Stimulated activated CD4-positive, alpha-beta T cell treated with anti-CD3 and anti-CD28 coated beads, Interleukin-12 subunit alpha, Interleukin-12 subunit beta, amount 100 ng/mL, for 48 hours (primary cell): ENCODE measurements at regions not wholly inside any gene's neighbourhood (a gene's known extent, or its start where the extent isn't known, plus 50 kb on each side); places are given as distances from the start of the nearest gene placed in this dataset.
"Not testable (repeated sequence)": the region's sequence is repeated elsewhere in the genome, so short reads cannot be mapped to it uniquely, and the experiment has no call there.

ENCODE experiments used
- DNase-seq, 3 donors: peaks; one replicate each; pipeline ENCODE4 v3.0.0-alpha.2; 2020; ENCODE audit warnings: low read depth in 2 of 3, low spot score in 1 of 3

GRCh38 chr11:56883371-56883987 is 105.2 kb upstream of the OR5AK2 start:
- DNase-seq, result no peak

DNA sequence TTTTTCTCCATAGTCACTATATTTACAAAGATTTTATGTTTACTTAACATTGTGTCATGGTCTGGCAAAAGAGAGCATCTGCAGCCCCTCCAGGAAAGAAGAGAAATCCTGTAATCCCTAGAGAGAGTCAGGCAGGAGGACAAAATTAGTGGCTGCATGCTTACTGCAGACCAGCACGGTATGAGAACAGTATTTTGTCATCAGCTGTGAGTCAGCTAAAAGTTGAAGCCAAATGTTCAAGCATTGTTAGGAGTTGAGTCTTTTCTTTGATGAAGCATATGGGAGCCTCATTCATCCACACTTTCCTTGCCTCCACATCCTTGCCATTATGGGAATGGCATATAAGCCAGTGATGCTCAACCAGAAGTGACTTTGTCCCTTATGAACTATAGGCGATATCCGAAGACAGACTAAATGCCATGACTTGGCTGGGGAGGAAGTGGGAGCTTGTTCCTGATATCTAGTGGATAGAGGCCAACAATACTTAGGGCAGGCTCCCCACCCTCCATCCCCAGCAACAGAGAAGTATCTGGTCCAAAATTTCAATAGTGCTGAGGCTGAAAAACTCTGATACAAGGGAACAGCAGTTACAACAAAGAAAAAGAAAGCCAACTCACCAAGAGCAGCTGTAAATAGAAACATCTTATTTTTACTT is 112.0 kb upstream of the OR5AK2 start:
- no peak for DNase-seq

DNA sequence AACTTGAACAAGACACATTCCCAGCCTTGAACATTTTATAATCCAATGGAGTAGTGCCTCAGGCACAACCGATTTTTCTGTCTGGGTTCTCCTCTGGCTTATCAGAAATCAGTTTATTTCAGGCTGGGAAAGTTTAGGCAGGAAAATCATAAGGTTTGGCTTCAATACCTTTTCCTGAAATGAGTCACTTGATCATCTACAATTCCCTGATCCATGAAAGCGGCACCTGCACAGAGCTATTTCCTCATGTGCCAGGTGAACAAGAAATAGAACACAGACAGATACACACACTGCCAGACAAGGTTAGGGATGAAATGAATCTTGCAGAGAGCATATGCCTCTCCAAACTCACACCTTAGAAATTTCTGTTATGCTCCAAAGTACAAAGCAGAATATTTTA is 106.7 kb upstream of the OR9G4 start:
- no peak for DNase-seq

DNA sequence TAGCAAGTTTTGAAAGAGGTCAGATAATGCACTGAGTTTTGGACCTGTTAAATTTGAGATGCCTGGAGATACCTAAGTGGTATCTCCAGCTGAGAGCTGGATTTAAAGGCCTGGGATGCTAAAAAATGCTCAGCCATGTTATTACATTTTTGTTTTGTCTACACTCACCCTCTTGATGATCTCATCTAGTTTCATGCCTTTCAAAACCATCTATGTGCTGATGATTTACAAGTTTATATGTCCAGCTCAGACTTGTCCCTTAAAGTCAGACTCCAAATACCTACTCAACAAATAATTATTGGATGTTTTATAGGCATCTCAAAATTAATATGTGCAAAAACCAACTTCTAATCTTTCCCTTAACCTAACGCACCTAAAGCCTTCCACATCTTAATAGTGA is 103.6 kb upstream of the OR9G4 start:
- no peak for DNase-seq

GRCh38 chr11:56849852-56850251 is 101.4 kb upstream of the OR9G4 start:
- no peak for DNase-seq

GRCh38 chr11:56849250-56849649 is 100.8 kb upstream of the OR9G4 start:
- DNase-seq, result no peak

DNA sequence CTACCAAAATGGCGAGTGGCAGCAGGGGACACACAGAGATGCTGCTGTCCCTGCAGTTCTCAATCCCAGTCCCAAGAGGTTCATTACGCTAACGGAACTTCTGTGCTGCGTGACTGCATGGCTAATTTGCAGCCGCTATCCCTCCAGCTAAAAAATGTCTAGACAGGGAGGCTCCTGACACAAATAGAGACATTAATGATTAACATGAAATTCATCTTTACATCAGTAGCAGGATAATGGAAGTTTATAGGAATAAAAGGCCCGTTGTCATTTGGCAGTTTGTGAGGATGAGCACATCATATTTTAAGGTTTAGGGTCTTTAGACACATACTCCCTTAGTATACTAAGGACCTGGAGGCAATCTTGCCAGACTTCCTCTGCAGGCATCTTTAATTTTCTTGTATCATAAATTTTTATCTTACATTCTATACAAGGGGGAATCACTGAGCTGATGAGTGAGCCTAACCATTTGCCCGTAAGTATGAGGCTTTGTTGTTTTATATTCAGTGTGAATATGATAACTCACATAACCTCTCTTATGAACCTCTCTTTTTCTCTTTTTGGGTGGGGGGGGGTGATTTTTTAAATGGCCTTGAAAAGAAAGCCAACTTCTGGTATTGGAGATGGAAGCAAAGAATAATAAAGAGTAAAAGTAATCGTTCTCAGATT is 99.8 kb upstream of the OR9G4 start:
- no peak for DNase-seq

- no peak for DNase-seq
Observed at GRCh38 chr11:56846631-56847576, 98.4 kb upstream of the OR9G4 start.

DNA sequence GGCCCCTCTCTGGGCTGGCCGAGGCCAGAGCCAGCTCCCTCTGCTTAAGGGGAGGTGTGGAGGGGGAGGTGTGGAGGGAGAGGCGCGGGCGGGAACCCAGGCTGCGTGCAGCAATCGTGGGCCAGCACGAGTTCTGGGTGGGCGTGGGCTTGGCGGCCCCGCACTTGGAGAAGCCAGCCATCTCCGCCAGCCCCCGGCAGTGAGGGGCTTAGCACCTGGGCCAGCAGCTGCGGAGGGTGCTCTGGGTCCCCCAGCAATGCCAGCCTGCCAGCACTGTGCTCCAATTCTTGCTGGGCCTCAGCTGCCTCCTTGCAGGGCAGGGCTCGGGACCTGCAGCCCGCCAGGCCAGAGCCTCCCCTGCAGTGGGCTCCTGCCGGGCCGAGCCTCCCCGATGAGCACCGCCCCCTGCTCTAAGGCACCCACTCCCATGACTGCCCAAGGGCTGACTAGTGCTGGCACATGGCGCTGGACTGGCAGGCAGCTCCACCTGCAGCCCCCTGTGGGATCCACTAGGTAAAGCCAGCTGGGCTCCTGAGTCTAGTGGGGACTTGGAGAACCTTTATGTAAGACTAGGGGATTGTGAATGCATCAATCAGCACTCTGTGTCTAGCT is 96.7 kb upstream of the OR9G4 start:
- no peak for DNase-seq

- no peak for DNase-seq
Observed at GRCh38 chr11:56843816-56844215, 95.3 kb upstream of the OR9G4 start.

GRCh38 chr11:56842814-56843794 is 94.6 kb upstream of the OR9G4 start:
- no peak for DNase-seq

- peak; percentile 2 to 7 (median 4) for DNase-seq
Observed at GRCh38 chr11:56841210-56841810, 92.8 kb upstream of the OR9G4 start.

DNA sequence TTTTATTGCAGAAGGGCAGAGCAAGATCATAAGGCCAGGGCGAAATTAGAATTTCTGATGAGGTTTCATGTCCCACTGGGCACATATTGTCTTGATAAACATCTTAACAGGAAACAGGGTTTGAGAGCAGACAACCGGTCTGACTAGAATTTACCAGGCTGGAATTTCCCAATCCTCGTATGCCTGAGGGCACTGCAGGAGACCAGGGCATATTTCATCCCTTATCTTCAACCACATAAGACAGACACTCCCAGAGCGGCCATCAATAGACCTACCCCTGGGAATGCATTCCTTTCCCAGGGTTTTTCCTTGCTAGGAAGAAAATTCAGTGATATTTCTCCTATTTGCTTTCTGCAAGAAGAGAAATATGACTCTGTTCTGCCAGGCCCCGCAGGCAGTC is 78.9 kb upstream of the OR9G4 start:
- not testable (repeated sequence) for DNase-seq

DNA sequence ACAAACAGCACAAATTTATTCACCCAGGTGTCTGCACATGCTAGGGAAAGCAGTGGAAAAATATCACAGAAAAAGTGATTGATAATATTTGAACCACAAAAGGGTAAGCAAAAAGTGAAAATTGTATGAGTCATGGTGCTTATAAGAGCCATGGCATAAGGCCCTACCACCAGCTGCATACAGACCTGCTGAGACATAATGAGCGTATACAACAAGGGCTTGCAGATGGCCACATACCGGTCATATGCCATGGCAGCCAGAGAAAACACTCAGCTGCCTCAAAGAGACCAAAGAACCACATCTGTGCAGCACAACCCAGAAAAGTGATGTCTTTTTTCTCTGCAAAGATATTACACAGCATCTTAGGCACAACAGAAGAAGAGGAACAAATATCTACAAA is 71.4 kb upstream of the OR9G4 start:
- DNase-seq, result no peak

DNA sequence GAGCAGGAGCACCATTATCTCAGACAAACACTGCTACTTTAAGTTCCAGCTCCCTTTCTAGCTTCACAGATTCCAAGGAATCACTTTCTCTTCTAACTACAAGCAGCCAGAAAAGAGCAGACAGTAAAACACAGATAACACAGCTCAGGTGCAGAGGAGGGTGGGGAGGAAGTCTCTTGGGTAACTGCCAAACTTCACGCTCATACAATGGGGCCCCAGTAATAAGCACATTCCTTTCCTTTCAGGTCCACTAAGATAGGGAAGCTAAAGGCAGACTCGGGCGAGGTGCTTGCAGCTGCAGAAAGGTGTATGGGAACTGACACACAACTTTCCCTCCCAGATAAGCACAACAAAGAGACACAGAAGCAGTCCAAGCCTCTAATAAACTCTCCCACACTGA is 69.2 kb upstream of the OR9G4 start:
- no peak for DNase-seq

DNA sequence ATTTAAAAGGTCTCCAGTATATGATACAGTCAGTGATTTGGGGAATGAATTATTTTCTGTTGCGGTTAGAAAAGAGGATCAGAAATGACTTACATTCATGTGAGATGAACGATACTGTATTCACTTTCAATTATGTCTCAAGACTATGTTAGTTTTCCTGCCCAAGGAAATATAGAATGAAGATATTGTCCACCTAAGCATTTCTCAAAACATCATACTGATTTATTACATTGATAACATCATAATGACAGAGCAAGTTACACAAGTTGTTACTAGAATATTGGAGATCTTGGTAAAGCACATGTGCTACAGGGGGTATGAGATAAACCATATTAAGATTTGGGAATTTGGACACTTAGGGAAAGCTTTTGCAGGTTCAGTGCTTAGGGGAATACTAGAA is 67.8 kb upstream of the OR9G4 start:
- DNase-seq, result no peak

DNA sequence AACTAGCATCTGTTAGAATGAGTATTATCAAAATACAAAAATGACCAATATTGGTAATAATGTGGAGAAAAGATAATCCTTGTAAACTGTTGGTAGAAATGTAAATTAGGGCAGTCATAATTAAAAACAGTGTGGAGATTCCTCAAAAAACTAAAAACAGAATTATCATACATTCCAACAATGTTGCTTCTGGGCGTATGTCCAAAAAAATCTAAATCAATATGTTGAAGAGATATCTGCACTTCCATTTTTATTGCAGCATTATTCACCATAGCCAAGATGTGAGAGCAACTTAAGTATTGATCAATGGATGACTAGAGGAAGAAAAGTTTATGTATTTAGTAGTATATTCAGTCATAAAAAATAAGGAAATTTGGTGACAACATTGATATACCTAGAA is 59.8 kb upstream of the OR9G4 start:
- no peak for DNase-seq

DNA sequence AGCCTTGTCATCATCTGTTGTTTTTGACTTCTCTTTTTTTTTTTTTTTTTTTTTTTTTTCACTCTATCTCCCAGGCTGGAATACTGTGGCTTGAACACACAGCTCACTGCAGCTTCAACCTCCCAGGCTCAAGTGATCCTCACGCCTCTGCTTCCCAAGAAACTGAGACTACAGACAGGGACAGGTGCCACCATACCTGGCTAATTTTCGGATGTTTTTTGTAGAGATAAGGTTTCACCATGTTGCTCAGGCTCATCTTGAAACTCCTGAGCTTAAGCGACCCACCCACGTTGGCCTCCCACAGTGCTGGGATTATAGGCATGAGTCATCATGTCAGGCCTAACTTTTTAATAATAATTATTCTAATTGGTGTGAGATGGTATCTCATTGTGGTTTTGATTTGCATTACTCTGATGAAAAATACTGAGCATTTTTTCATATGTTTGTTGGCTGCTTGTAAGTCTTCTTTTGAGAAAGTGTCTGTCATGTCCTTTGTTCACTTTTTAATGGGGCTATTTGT is 51.3 kb upstream of the OR9G4 start:
- DNase-seq, result no peak
